OCI-LY1 (cell line): ENCODE measurements at regions not wholly inside any gene's neighbourhood (a gene's known extent, or its start where the extent isn't known, plus 50 kb on each side); places are given as distances from the start of the nearest gene placed in this dataset.

ENCODE experiments used
- H2AFZ ChIP-seq: fragments of 200-600 bp; sonication (generic), shearing (Covaris generic); 2 replicates; pipeline ENCODE4 v1.6.0; 2014; ENCODE audit warnings: antibody characterized with exemption, mild to moderate bottlenecking, low read length
- H3F3A ChIP-seq: fragments of 200-600 bp; sonication (generic), shearing (Covaris generic); 2 replicates; pipeline ENCODE4 v1.6.0; 2014; ENCODE audit warnings: mild to moderate bottlenecking, antibody characterized with exemption, low read length, moderate library complexity; ENCODE audit not compliant: insufficient read depth
- H3K27ac ChIP-seq: fragments of 200-600 bp; sonication (generic); 2 replicates; pipeline ENCODE4 v1.5.1; 2014; ENCODE audit warnings: low read length, mixed run types, mild to moderate bottlenecking, low read depth; ENCODE audit not compliant: poor library complexity, severe bottlenecking
- H3K27me3 ChIP-seq: fragments of 200-600 bp; sonication (generic); 2 replicates; pipeline ENCODE4 v1.6.0; 2014; ENCODE audit warnings: antibody characterized with exemption, mild to moderate bottlenecking, low read length, moderate library complexity; ENCODE audit not compliant: insufficient read depth
- H3K36me3 ChIP-seq: fragments of 200-600 bp; sonication (generic); 2 replicates; pipeline ENCODE4 v1.6.1; 2014; ENCODE audit warnings: mild to moderate bottlenecking, antibody characterized with exemption, low read length, moderate library complexity, mixed read lengths; ENCODE audit not compliant: insufficient read depth
- H3K4me1 ChIP-seq: fragments of 200-600 bp; sonication (generic); 2 replicates; pipeline ENCODE4 v1.5.1; 2014; ENCODE audit warnings: mild to moderate bottlenecking, low read length, moderate library complexity; ENCODE audit not compliant: insufficient read depth, severe bottlenecking
- H3K4me2 ChIP-seq: fragments of 200-600 bp; sonication (generic), shearing (Covaris generic); 2 replicates; pipeline ENCODE4 v1.6.1; 2014; ENCODE audit warnings: low read length
- H3K4me3 ChIP-seq: fragments of 200-600 bp; sonication (generic); 2 replicates; pipeline ENCODE4 v1.5.1; 2014; ENCODE audit warnings: low read length, low read depth, mild to moderate bottlenecking, mixed read lengths; ENCODE audit not compliant: poor library complexity, severe bottlenecking
- H3K79me2 ChIP-seq: fragments of 200-600 bp; shearing (Covaris generic); 2 replicates; pipeline ENCODE4 v1.6.1; 2016; ENCODE audit warnings: mixed run types, low read length, mixed read lengths; ENCODE audit not compliant: insufficient read depth
- H3K9ac ChIP-seq: fragments of 200-600 bp; sonication (generic), shearing (Covaris generic); 2 replicates; pipeline ENCODE4 v1.6.1; 2014; ENCODE audit warnings: mild to moderate bottlenecking, low read length, mixed read lengths
- H3K9me2 ChIP-seq: fragments of 200-600 bp; sonication (generic), shearing (Covaris generic); 2 replicates; pipeline ENCODE4 v1.6.1; 2014; ENCODE audit warnings: low read depth, mild to moderate bottlenecking, low read length, mixed read lengths
- H3K9me3 ChIP-seq: fragments of 200-600 bp; shearing (Covaris generic); 2 replicates; pipeline ENCODE4 v1.6.1; 2014; ENCODE audit warnings: low read length, mixed read lengths
- H4K20me1 ChIP-seq: fragments of 200-600 bp; sonication (generic), shearing (Covaris generic); 2 replicates; pipeline ENCODE4 v1.6.0; 2016; ENCODE audit warnings: mild to moderate bottlenecking, low read length; ENCODE audit not compliant: insufficient read depth
- EZH2 ChIP-seq: fragments of 200-600 bp; sonication (generic), shearing (Covaris generic); IDR thresholded peaks from 2 replicates; pipeline ENCODE4 v1.8.0; 2017; ENCODE audit warnings: borderline replicate concordance, mixed run types, mild to moderate bottlenecking, antibody characterized with exemption, low read length, moderate library complexity, mixed read lengths
- TF ChIP-seq, protein P1 (sequence below): fragments of 200-600 bp; sonication (generic), shearing (Covaris generic); IDR thresholded peaks from 2 replicates; pipeline ENCODE4 v1.5.1; 2017; ENCODE audit warnings: mild to moderate bottlenecking, antibody characterized with exemption, low read length, moderate library complexity, mixed read lengths

- Histone ChIP-seq H3K9me2 (no peaks in the 10 kb centered on the region), H3K36me3 (no peaks in the 10 kb centered on the region)
Observed at GRCh38 chr5:143657647-143658285, 154.2 kb upstream of the HMHB1 start.

DNA sequence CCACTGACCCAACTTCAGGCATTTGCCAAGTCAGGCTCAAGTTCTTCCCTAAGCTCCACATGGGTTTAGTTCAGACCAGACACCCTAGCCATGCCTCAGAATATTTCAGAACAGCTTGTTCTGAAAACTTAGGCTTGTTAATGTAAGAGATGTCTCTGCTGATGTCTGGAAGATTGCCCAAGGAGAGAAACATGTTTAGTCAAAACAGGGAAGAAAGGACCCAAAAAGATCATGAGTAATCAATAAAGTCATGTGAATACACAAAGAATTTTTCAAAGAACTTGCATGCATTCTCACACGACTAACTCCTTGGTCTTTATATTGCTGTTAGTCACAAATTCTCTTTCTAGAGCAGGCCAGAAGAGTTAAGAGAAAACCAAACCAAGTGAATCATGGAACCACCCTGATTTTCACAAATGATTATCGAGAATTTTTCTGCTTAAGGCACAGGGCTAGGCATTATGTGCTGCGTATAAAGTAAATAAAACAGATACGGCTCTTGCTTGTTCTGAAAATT is 158.1 kb upstream of the HMHB1 start:
- no peak overlapping the region for H3K27ac ChIP-seq
- H3K36me3 ChIP-seq: no peaks in the 10 kb centered on the region
- no peaks in the 10 kb centered on the region for H3K79me2 ChIP-seq
- peaks cover 27% of the 10 kb centered on the region for H3K4me1 ChIP-seq
- no peak overlapping the region for H3K9ac ChIP-seq
- no peaks in the 10 kb centered on the region for H3K9me2 ChIP-seq
- peaks cover 3% of the 10 kb centered on the region; the same call in 1 of the 2 replicates for H3K9me3 ChIP-seq
- H3K4me2 ChIP-seq: no peak overlapping the region
- TF ChIP-seq, protein P1, sequence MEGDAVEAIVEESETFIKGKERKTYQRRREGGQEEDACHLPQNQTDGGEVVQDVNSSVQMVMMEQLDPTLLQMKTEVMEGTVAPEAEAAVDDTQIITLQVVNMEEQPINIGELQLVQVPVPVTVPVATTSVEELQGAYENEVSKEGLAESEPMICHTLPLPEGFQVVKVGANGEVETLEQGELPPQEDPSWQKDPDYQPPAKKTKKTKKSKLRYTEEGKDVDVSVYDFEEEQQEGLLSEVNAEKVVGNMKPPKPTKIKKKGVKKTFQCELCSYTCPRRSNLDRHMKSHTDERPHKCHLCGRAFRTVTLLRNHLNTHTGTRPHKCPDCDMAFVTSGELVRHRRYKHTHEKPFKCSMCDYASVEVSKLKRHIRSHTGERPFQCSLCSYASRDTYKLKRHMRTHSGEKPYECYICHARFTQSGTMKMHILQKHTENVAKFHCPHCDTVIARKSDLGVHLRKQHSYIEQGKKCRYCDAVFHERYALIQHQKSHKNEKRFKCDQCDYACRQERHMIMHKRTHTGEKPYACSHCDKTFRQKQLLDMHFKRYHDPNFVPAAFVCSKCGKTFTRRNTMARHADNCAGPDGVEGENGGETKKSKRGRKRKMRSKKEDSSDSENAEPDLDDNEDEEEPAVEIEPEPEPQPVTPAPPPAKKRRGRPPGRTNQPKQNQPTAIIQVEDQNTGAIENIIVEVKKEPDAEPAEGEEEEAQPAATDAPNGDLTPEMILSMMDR: no peak
- no peak for TF ChIP-seq EZH2
- no peaks in the 10 kb centered on the region for H3F3A ChIP-seq
- H2AFZ ChIP-seq: no peak overlapping the region
- H3K27me3 ChIP-seq: no peaks in the 10 kb centered on the region
- no peaks in the 10 kb centered on the region for H4K20me1 ChIP-seq
- no peak overlapping the region for H3K4me3 ChIP-seq

More at GRCh38 chr5:143657647-143658285, 154.2 kb upstream of the HMHB1 start:
- Histone ChIP-seq H3K9me3 (peaks cover 3% of the 10 kb centered on the region; the same call in 1 of the 2 replicates), H3K79me2 (no peaks in the 10 kb centered on the region), H3K27me3 (no peaks in the 10 kb centered on the region), H4K20me1 (no peaks in the 10 kb centered on the region), H2AFZ (no peak overlapping the region), H3K4me1 (peaks cover 17% of the 10 kb centered on the region), H3K4me2 (no peak overlapping the region), H3K4me3 (no peak overlapping the region), H3F3A (no peaks in the 10 kb centered on the region), H3K9ac (no peak overlapping the region), H3K27ac (no peak overlapping the region)
- TF ChIP-seq EZH2: no peak
- TF ChIP-seq, protein P1: no peak

DNA sequence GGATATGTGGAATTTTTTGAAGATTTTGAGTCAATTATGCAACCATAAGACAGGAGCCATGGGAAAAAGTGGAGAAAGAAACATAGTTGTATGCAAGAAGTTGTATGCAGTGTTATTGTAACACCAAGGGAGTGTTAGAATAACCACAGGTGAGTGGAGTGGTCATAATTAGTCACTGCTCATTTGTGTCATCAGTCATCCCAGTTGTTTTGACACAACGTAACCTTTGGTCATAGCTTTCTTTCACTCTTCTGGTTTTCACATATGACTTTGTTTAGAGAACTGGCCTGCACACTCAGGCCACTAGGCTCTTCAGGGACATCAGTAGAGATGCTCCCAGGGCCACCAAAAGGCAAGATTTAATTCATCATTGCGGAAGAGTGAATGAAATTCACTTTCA is 158.7 kb upstream of the HMHB1 start:
- Histone ChIP-seq H3K9ac (no peak overlapping the region), H3K27ac (no peak overlapping the region), H3K27me3 (no peaks in the 10 kb centered on the region), H3K4me1 (peaks cover 26% of the 10 kb centered on the region), H2AFZ (no peak overlapping the region), H3K9me2 (no peaks in the 10 kb centered on the region), H4K20me1 (no peaks in the 10 kb centered on the region), H3F3A (no peaks in the 10 kb centered on the region), H3K4me2 (no peak overlapping the region), H3K9me3 (peaks cover 3% of the 10 kb centered on the region; the same call in 1 of the 2 replicates), H3K79me2 (no peaks in the 10 kb centered on the region), H3K36me3 (no peaks in the 10 kb centered on the region), H3K4me3 (no peak overlapping the region)
- TF ChIP-seq, protein P1: no peak
- TF ChIP-seq EZH2: no peak
